B cell (primary cell): ENCODE measurements at regions not wholly inside any gene's neighbourhood (a gene's known extent, or its start where the extent isn't known, plus 50 kb on each side); places are given as distances from the start of the nearest gene placed in this dataset.

Source experiments
- ATAC-seq: fragments of 200-7000 bp; cut with Tn5 transposase; one replicate; pipeline ENCODE4 v1.10.0; 2021; ENCODE audit warnings: low read depth, mild to moderate bottlenecking, moderate number of reproducible peaks, moderate library complexity
- CTCF ChIA-PET: fragments of 350-600 bp; sonication (Branson Sonifier 250); formaldehyde crosslinking; loops from one replicate; lab custom pipeline; 2021; ENCODE audit warnings: antibody characterized with exemption, inconsistent platforms; lab: Charles Lee
- POLR2A ChIA-PET: fragments of 350-600 bp; sonication (Branson Sonifier 250); formaldehyde crosslinking; loops from one replicate; lab custom pipeline; 2021; ENCODE audit warnings: antibody characterized with exemption; lab: Charles Lee
- DNase-seq: peaks from one replicate; pipeline ENCODE4 v3.0.0; 2013
- H2AFZ ChIP-seq: 2 replicates; pipeline ENCODE4 v1.6.1; 2012; ENCODE audit warnings: mild to moderate bottlenecking, low read depth, low read length; ENCODE audit not compliant: insufficient read depth, poor library complexity, severe bottlenecking
- H3K27ac ChIP-seq, 2 donors: 1 replicate in 1 of 2; 2 replicates in 1 of 2; pipeline ENCODE4 v1.5.1; 2012 to 2013; ENCODE audit warnings: low read length in 2 of 2, mild to moderate bottlenecking in 2 of 2, moderate library complexity in 1 of 2
- H3K27me3 ChIP-seq, 4 experiments: fragments of 200-600 bp in 1 of 4; sonication (generic) in 1 of 4; replicated peaks in 1 of 4; 1 replicate in 2 of 4; 2 replicates in 2 of 4; pipeline versions ENCODE4 v1.6.1 to v1.7.0; 2013 to 2016; ENCODE audit warnings: low read length in 3 of 4, mild to moderate bottlenecking in 2 of 4, mixed read lengths in 1 of 4, moderate library complexity in 1 of 4; ENCODE audit not compliant: insufficient read depth in 4 of 4, control insufficient read depth in 3 of 4; ENCODE audit errors: control extremely low read depth in 1 of 4
- H3K36me3 ChIP-seq, 2 experiments: replicated peaks in 1 of 2; 1 replicate in 1 of 2; 2 replicates in 1 of 2; pipeline versions ENCODE4 v1.6.1 to v1.7.1; 2013; ENCODE audit warnings: low read length in 1 of 2; ENCODE audit not compliant: insufficient read depth in 2 of 2, control insufficient read depth in 1 of 2; ENCODE audit errors: control extremely low read depth in 1 of 2, extremely low read depth in 1 of 2
- H3K4me1 ChIP-seq, 2 donors: fragments of 200-600 bp in 1 of 2; sonication (generic) in 1 of 2; 1 replicate in 1 of 2; 2 replicates in 1 of 2; pipeline versions ENCODE4 v1.5.1 to v1.6.1; 2013 to 2017; ENCODE audit warnings: low read length in 2 of 2; ENCODE audit not compliant: control insufficient read depth in 2 of 2, insufficient read depth in 2 of 2
- H3K4me2 ChIP-seq: replicated peaks from 2 replicates; pipeline ENCODE3; 2012; ENCODE audit warnings: mild to moderate bottlenecking, low read depth, low read length; ENCODE audit not compliant: poor library complexity, severe bottlenecking
- H3K4me3 ChIP-seq, 5 experiments: fragments of 200-600 bp in 1 of 5; sonication (generic) in 1 of 5; 1 replicate in 3 of 5; 2 replicates in 2 of 5; pipeline versions ENCODE4 v1.5.1 to v1.7.0; 2011 to 2016; ENCODE audit warnings: low read length in 4 of 5, mild to moderate bottlenecking in 4 of 5, low read depth in 2 of 5, control low read depth in 1 of 5, moderate library complexity in 1 of 5; ENCODE audit not compliant: insufficient read depth in 1 of 5; ENCODE audit errors: control extremely low read depth in 1 of 5, extremely low read depth in 1 of 5
- H3K79me2 ChIP-seq: fragments of 200-600 bp; sonication (generic); one replicate; pipeline ENCODE4 v1.6.0; 2016; ENCODE audit warnings: low read length; ENCODE audit not compliant: control insufficient read depth, insufficient read depth
- H3K9ac ChIP-seq: fragments of 200-600 bp; sonication (generic); 2 replicates; pipeline ENCODE4 v1.6.1; 2017; ENCODE audit warnings: mild to moderate bottlenecking, low read length, moderate library complexity
- H3K9me3 ChIP-seq, 3 donors: one replicate each; pipeline versions ENCODE4 v1.6.1 to v1.7.1; 2013; ENCODE audit warnings: low read length in 2 of 3; ENCODE audit not compliant: control insufficient read depth in 2 of 3, insufficient read depth in 1 of 3; ENCODE audit errors: control extremely low read depth in 1 of 3
- H4K20me1 ChIP-seq: 2 replicates; pipeline ENCODE4 v1.6.0; 2012; ENCODE audit warnings: mild to moderate bottlenecking, low read length; ENCODE audit not compliant: insufficient read depth, control insufficient read depth, poor library complexity, severe bottlenecking
- H3K27ac Mint-ChIP-seq: one replicate; pipeline ENCODE4 v1.8.0; 2021; ENCODE audit warnings: mixed read lengths
- H3K27me3 Mint-ChIP-seq: one replicate; pipeline ENCODE4 v1.8.0; 2021; ENCODE audit warnings: mixed read lengths
- H3K4me1 Mint-ChIP-seq: one replicate; pipeline ENCODE4 v1.8.0; 2021; ENCODE audit warnings: mixed read lengths
- H3K4me3 Mint-ChIP-seq: one replicate; pipeline ENCODE4 v1.8.0; 2021; ENCODE audit warnings: mixed read lengths
- H3K9me3 Mint-ChIP-seq: one replicate; pipeline ENCODE4 v1.8.0; 2022; ENCODE audit warnings: mixed read lengths; ENCODE audit not compliant: insufficient read depth
- EZH2 ChIP-seq: IDR thresholded peaks from 2 replicates; pipeline ENCODE4 v1.6.1; 2012; ENCODE audit warnings: borderline replicate concordance, low read depth, mild to moderate bottlenecking, moderate library complexity, low read length; ENCODE audit not compliant: insufficient read depth, poor library complexity, severe bottlenecking
- WGBS: methylation state at CpG from one replicate; pipeline ENCODE4 v1.1.5; 2013; ENCODE audit warnings: missing lambda C conversion rate; ENCODE audit not compliant: insufficient coverage; 5-methylcytosine and 5-hydroxymethylcytosine counted together
- intact Hi-C: fragments of 100-400 bp; cut with micrococcal nuclease; formaldehyde crosslinking; loops from one replicate; pipeline ENCODE4 v1.10.0; 2022
- TF ChIP-seq, protein P1 (sequence below): fragments of 200-600 bp; IDR thresholded peaks from one replicate; pipeline ENCODE4 v1.8.0; 2022; ENCODE audit warnings: antibody characterized with exemption, mild to moderate bottlenecking

DNA sequence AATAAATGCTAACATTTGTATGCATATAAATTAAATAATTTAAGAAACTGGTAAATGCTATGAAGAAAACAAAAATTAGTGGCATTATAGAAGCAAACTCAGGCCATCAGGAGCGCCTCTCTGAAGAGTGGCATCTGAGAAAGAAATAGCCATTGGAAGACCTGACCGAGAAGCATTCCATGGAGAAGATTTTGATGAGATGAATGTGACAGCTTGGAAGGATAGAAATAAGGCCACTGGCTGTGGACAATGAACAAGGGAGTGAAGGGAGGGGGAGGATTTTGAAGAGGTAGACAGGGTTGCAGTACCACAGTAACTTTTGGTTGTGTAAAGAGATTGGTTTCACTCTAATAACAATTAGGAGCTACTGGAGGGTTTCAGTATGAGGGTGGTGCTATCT lies 436.7 kb downstream of the CCSER2 start:
- Histone ChIP-seq H3K9ac (no peak overlapping the region), H3K4me3 (no peak overlapping the region), H3K9me3 (peaks cover 0 to 5% (median 0%) of the 10 kb centered on the region in 3 donors), H3K36me3 (no peaks in the 10 kb centered on the region), H3K27ac (no peak overlapping the region), H3K4me1 (no peaks in the 10 kb centered on the region), H2AFZ (no peak overlapping the region), H3K27me3 (peaks cover 0 to 2% (median 0%) of the 10 kb centered on the region in 4 experiments), H4K20me1 (no peaks in the 10 kb centered on the region), H3K4me2 (no peak overlapping the region), H3K79me2 (no peaks in the 10 kb centered on the region)
- TF ChIP-seq, protein P1, sequence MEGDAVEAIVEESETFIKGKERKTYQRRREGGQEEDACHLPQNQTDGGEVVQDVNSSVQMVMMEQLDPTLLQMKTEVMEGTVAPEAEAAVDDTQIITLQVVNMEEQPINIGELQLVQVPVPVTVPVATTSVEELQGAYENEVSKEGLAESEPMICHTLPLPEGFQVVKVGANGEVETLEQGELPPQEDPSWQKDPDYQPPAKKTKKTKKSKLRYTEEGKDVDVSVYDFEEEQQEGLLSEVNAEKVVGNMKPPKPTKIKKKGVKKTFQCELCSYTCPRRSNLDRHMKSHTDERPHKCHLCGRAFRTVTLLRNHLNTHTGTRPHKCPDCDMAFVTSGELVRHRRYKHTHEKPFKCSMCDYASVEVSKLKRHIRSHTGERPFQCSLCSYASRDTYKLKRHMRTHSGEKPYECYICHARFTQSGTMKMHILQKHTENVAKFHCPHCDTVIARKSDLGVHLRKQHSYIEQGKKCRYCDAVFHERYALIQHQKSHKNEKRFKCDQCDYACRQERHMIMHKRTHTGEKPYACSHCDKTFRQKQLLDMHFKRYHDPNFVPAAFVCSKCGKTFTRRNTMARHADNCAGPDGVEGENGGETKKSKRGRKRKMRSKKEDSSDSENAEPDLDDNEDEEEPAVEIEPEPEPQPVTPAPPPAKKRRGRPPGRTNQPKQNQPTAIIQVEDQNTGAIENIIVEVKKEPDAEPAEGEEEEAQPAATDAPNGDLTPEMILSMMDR: no peak
- no peak for TF ChIP-seq EZH2
- intact Hi-C loops: no loop called here
- DNase-seq (no peak), ATAC-seq (no peak)
- 92% methylated on average over 2 of the region's 2 CpGs for whole genome bisulfite sequencing
- Mint-ChIP-seq H3K27ac (no peak overlapping the region), H3K9me3 (peaks cover 4% of the 10 kb centered on the region), H3K4me3 (no peak overlapping the region), H3K27me3 (no peaks in the 10 kb centered on the region), H3K4me1 (no peaks in the 10 kb centered on the region)
- ChIA-PET CTCF (no interaction called here), POLR2A (no interaction called here)

DNA sequence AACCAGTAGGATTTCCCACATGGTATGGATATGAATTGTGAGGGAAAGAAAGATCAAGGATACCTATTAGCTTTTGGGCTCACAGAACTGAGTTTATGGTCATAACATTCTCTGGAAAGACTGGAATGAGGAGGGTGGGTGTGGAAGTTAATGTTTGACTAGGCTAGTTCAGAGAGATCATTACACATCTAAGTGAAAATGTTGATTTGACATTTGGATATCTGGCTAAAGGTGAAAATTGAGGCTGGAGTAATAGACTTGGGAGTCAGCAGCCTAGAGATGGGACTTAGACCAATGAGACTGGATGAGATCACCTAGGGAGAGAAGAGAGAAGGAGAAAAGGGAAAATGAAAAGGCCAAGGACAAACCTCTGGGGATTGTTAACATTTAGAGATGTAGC lies 437.3 kb downstream of the CCSER2 start:
- no peak overlapping the region for H3K4me3 Mint-ChIP-seq

More for the DNA sequence above, 437.3 kb downstream of the CCSER2 start:
- Mint-ChIP-seq H3K4me1 (no peaks in the 10 kb centered on the region), H3K27ac (no peak overlapping the region), H3K27me3 (no peaks in the 10 kb centered on the region), H3K9me3 (peaks cover 4% of the 10 kb centered on the region)
- Histone ChIP-seq H4K20me1 (no peaks in the 10 kb centered on the region), H3K36me3 (no peaks in the 10 kb centered on the region), H2AFZ (no peak overlapping the region), H3K9me3 (peaks cover 0 to 5% (median 0%) of the 10 kb centered on the region in 3 donors), H3K4me1 (no peaks in the 10 kb centered on the region), H3K4me3 (no peak overlapping the region), H3K27me3 (peaks cover 0 to 2% (median 0%) of the 10 kb centered on the region in 4 experiments), H3K9ac (no peak overlapping the region), H3K79me2 (no peaks in the 10 kb centered on the region), H3K4me2 (no peak overlapping the region), H3K27ac (no peak overlapping the region)
- no peak for ATAC-seq
- TF ChIP-seq, protein P1: no peak
- no peak for TF ChIP-seq EZH2
- ChIA-PET POLR2A (no interaction called here), CTCF (interaction anchor here (1.3 kb wide), 1 partner anchor 170 kb away, joined by 3 read pairs; no protein-coding TSS in a partner anchor)
- intact Hi-C loops: no loop called here
- DNase-seq: no peak
